ENCODE measurements at regions not wholly inside any gene's neighbourhood (a gene's known extent, or its start where the extent isn't known, plus 50 kb on each side); places are given as distances from the start of the nearest gene placed in this dataset.

DNA sequence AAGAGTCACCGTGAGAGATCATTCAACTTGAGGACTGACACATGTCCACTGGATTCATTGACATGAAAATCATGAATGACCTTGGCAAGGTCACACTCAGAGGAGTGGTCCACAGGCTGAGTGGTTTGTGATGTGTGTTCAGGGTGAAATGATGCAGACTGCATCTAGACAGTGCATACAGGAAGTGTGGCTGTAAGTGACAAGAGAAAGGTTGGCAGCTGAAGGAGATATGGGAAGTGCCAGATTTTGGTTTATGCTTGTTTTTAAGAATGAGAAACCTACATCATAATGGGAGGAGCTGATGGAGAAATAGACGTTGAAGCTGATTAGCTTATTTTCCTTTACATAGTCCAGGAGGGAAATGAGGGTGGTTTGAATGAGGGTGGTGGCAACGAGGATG lies 64.8 kb upstream of the VIPR2 start:
- DNase-seq (ENCODE audit: low read depth in 1 of 2, low spot score in 1 of 2): no peak
- ChIA-PET POLR2A (no interaction called here), CTCF (no interaction called here)
- Histone ChIP-seq H3K4me2 (no peak overlapping the region), H3K4me1 (no peaks in the 10 kb centered on the region), H3K4me3 (no peak overlapping the region), H3K9me3 (no peaks in the 10 kb centered on the region), H3K27ac (no peak overlapping the region)
- no peak for TF ChIP-seq ESRRA (IDR thresholded peaks at IDR 0.05; ENCODE audit: borderline replicate concordance, low read length)
- TF ChIP-seq GATA3 (IDR thresholded peaks at IDR 0.05; ENCODE audit: borderline replicate concordance): no peak
- TF ChIP-seq HEYL (CRISPR knock-in tag; IDR thresholded peaks at IDR 0.05): no peak
- no peak for TF ChIP-seq CHD2 (IDR thresholded peaks at IDR 0.05; ENCODE audit: low read length, partially characterized antibody)
- WGBS (ENCODE audit: missing lambda C conversion rate): 2% methylated on average over 3 of the region's 3 CpGs
- no peak for FAIRE-seq
- no peak for ATAC-seq

DNA sequence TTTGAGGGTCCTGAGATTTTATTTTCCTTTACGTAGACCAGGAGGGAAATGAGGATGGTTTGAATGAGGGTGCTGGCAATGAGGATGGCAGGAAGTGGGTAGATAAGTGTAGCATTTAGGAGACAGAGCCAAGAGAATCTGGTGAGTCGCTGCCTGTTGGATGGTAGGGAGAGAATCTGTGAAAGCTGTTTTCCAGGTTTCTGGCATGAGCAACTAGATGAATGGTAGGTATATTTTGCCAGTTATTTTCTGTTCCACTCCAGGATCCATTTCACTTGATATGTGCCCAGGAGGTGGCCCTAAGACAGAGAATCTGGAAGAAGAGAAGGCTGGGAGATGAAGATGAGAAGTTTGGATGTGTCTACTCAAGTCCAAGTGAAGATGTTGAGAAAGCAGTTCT lies 63.3 kb upstream of the VIPR2 start:
- CTCF ChIA-PET: no interaction called here
- Histone ChIP-seq H3K4me1 (no peaks in the 10 kb centered on the region), H3K27ac (no peak overlapping the region), H3K4me3 (no peak overlapping the region), H3K9me3 (0 out of 3 replicates have a peak, but pooled peaks cover 5% of the 10 kb centered on the region), H3K4me2 (no peak overlapping the region)
- no peak for TF ChIP-seq FOSB (CRISPR knock-in tag; IDR thresholded peaks at IDR 0.05)
- TF ChIP-seq SREBF2 (IDR thresholded peaks at IDR 0.05): no peak
- TF ChIP-seq ZNF302 (CRISPR knock-in tag; IDR thresholded peaks at IDR 0.05): no peak
- TF ChIP-seq BHLHE40 (IDR thresholded peaks at IDR 0.05; ENCODE audit: low read depth, low read length): no peak
- no peak for TF ChIP-seq RCOR1 (IDR thresholded peaks at IDR 0.05; ENCODE audit: low read depth, low read length)
- TF ChIP-seq POLR2A (IDR thresholded peaks at IDR 0.05; ENCODE audit: low read length): no peak
- TF ChIP-seq CBX8 (IDR thresholded peaks at IDR 0.05): no peak
- no peak for TF ChIP-seq MAFK (IDR thresholded peaks at IDR 0.05; ENCODE audit: partially characterized antibody)
- TF ChIP-seq RAD21 (conservative IDR thresholded peaks at IDR 0.05 in 1 of 2, IDR thresholded peaks at IDR 0.05 in 1 of 2): no peak
- TF ChIP-seq EP300 (IDR thresholded peaks at IDR 0.05): no peak
- no peak for TF ChIP-seq RARB (CRISPR knock-in tag; IDR thresholded peaks at IDR 0.05)
- TF ChIP-seq RNF2 (IDR thresholded peaks at IDR 0.05; ENCODE audit: borderline replicate concordance, low read depth): no peak
- TF ChIP-seq EHF (CRISPR knock-in tag; IDR thresholded peaks at IDR 0.05): no peak
- TF ChIP-seq ZFP36 (IDR thresholded peaks at IDR 0.05; ENCODE audit: borderline replicate concordance, partially characterized antibody): no peak
- ATAC-seq (no peak), DNase-seq (ENCODE audit: low read depth in 1 of 2, low spot score in 1 of 2) (no peak), FAIRE-seq (no peak)
- POLR2A ChIA-PET: no interaction called here
- 27% methylated on average over 2 of the region's 2 CpGs for WGBS (ENCODE audit: missing lambda C conversion rate)

DNA sequence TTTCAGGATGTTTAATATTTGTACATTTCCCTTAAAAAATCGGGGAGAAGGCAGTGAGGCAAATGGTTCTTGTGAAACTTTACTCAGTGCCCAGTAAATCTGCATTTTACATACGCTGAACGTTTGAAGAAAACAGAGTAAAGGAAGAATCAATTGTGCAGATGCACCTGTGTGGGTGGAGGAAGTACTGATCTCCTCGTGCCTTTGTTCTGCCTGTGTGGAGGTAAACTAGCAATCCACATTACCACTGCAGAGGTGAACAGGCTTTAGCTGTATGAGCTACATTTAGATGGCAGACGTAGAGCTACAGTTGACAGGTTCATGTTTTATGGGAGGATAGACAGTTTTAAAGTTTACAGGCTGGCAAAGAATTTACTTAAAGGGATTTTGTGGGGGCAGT lies 62.7 kb upstream of the VIPR2 start:
- ATAC-seq (no peak), DNase-seq (ENCODE audit: low read depth in 1 of 2, low spot score in 1 of 2) (no peak), FAIRE-seq (no peak)
- POLR2A ChIA-PET: no interaction called here
- no peaks in the 10 kb centered on the region for H3K4me1 ChIP-seq
- 0 out of 3 replicates have a peak, but pooled peaks cover 5% of the 10 kb centered on the region for H3K9me3 ChIP-seq
- CTCF ChIA-PET: no interaction called here
- no peak overlapping the region for H3K27ac ChIP-seq
- H3K4me3 ChIP-seq: no peak overlapping the region
- H3K4me2 ChIP-seq: no peak overlapping the region
- 32% methylated on average over 5 of the region's 5 CpGs for WGBS (ENCODE audit: missing lambda C conversion rate)
- TF ChIP-seq JUNB (IDR thresholded peaks at IDR 0.05) (no peak), ESRRA (IDR thresholded peaks at IDR 0.05; ENCODE audit: borderline replicate concordance, low read length) (no peak), EHMT2 (IDR thresholded peaks at IDR 0.05; ENCODE audit: low read depth) (no peak), ZNF302 (CRISPR knock-in tag; IDR thresholded peaks at IDR 0.05) (no peak), EP300 (IDR thresholded peaks at IDR 0.05) (no peak)

DNA sequence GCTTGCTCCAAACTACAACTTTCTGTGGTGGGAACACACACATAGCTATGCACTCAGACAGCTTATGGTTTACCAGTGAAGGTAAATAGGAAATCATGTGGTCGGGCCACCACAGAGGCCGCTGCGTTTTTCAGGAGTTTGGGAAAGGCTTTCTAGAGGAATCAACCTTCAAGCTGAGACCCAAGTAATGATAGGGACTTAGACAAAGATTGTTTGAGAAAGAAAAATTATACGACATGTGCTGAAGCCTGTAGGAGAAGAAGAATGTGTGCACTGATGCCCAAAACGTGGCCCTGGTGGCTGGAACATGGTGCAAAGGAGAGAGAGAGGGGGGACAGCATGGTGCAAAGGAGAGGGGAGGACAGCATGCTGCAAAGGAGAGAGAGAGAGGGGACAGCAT lies 61.2 kb upstream of the VIPR2 start:
- H3K4me1 ChIP-seq: no peaks in the 10 kb centered on the region
- no peak overlapping the region for H3K4me2 ChIP-seq
- H3K27ac ChIP-seq: no peak overlapping the region
- H3K4me3 ChIP-seq: no peak overlapping the region
- DNase-seq (ENCODE audit: low read depth in 1 of 2, low spot score in 1 of 2) (no peak), ATAC-seq (no peak), FAIRE-seq (no peak)
- POLR2A ChIA-PET: no interaction called here
- CTCF ChIA-PET: no interaction called here
- WGBS (ENCODE audit: missing lambda C conversion rate): 20% methylated on average over 5 of the region's 5 CpGs
- 0 out of 3 replicates have a peak, but pooled peaks cover 5% of the 10 kb centered on the region for H3K9me3 ChIP-seq
- TF ChIP-seq RAD21 (conservative IDR thresholded peaks at IDR 0.05 in 1 of 2, IDR thresholded peaks at IDR 0.05 in 1 of 2): no peak
- TF ChIP-seq KDM1A (IDR thresholded peaks at IDR 0.05; ENCODE audit: low read depth): no peak
- TF ChIP-seq POLR2AphosphoS2 (conservative IDR thresholded peaks at IDR 0.05; ENCODE audit: low read length): no peak

Data from A549 (cell line).